ENCODE measurements at regions not wholly inside any gene's neighbourhood (a gene's known extent, or its start where the extent isn't known, plus 50 kb on each side); places are given as distances from the start of the nearest gene placed in this dataset.

DNA sequence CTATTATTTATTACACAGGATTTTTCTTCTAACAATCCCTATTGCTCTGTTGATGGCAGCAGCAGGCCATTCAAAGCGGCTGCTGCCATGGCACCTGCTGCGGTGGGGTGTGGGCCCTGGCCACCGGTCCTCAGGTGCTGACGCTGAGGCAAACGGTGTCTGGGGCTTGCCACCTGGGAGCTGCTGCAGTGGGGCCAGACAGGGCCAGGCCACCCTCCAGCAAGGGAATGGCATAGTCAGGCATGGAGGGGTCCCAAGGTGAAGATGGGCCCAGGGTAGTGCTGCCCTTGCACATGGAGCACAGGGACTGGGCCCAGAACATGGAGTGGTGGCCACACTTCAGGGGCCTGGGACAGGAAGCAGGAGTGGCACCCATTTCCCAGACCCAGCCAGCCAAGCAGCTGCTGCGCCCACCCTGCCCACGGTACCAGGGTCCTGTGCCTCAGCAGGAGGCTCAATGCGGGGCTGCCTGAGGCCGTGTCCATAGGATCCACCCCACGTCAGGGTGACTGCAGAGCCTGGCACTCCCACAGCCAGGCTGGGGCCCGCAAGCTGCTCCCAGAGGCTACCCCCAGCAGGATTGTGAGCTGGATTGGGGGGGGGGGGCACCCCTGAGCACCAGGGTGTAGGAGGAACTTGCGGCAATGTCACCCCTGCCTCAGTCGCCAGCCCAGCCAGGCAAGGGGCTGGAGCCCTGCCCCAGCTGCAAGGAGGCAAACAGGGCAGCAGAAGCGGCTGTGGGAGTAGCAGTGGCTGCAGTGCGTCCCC lies 53.9 kb upstream of the KRTAP11-1 start:
- H3K4me1 Mint-ChIP-seq = no peaks in the 10 kb centered on the region
- H3K27ac Mint-ChIP-seq = no peak overlapping the region
- CTCF ChIA-PET = no interaction called here
- no peak for DNase-seq
- H3K36me3 Mint-ChIP-seq = no peaks in the 10 kb centered on the region
- no peak overlapping the region for H3K4me3 Mint-ChIP-seq
- H3K9me3 Mint-ChIP-seq = peaks cover 4% of the 10 kb centered on the region
- no peaks in the 10 kb centered on the region for H3K27me3 Mint-ChIP-seq

DNA sequence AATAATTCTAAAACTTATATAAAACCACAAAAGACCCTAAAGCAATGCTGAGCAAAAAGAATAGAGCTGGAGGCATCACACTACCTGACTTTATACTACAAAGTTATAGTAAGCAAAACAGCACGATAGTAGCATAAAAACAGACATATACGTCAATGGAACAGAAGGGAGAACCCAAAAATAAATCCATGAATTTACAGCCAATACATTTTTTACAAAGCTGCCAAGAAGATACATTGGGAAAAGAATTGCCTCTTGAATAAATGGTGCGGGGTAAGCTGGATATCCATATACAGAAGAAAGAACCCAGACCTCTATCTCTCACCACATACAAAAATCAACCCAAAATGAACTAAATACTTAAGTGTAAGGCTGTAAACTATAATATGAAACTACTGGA lies 51.3 kb upstream of the KRTAP11-1 start:
- no peaks in the 10 kb centered on the region for H3K27me3 Mint-ChIP-seq
- CTCF ChIA-PET = no interaction called here
- no peak overlapping the region for H3K4me3 Mint-ChIP-seq
- DNase-seq = no peak
- H3K4me1 Mint-ChIP-seq = no peaks in the 10 kb centered on the region
- H3K9me3 Mint-ChIP-seq = peaks cover 4% of the 10 kb centered on the region
- H3K36me3 Mint-ChIP-seq = no peaks in the 10 kb centered on the region
- H3K27ac Mint-ChIP-seq = no peak overlapping the region

All from activated naive CD4-positive, alpha-beta T cell treated with anti-CD3 and anti-CD28 coated beads, Interleukin-2, amount 10 ng/mL, durations not matched to agents 7 days and 5 days (primary cell).